ENCODE measurements at regions not wholly inside any gene's neighbourhood (a gene's known extent, or its start where the extent isn't known, plus 50 kb on each side); places are given as distances from the start of the nearest gene placed in this dataset.

DNA sequence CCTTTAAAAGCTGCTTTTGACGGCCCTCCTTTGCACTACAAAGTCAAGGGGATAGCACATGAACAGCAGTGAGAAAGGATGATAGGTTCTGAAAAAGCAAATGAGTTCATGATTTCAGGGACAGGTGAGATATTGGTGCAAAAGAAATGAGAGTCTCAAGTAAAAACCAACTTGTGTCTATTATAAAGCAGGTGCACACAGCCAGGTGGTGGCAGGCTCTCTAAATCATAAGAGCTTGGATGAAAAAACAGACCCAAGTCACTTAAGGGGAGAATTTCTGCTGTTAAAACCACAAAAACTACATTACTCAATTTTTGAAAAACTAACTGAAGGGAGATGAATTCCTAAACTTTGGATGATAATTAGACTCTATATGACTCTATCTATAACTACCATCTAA, 201.5 kb downstream of the SP3 start:
- no peak overlapping the region for H3K4me3 ChIP-seq (ENCODE audit: low read depth, low read length)
- CTCF ChIA-PET, result interaction anchor here (1.9 kb wide), 1 partner anchor 14 kb away, joined by 6 read pairs; no protein-coding TSS in a partner anchor
- DNase-seq (ENCODE audit: low read depth), result no peak

DNA sequence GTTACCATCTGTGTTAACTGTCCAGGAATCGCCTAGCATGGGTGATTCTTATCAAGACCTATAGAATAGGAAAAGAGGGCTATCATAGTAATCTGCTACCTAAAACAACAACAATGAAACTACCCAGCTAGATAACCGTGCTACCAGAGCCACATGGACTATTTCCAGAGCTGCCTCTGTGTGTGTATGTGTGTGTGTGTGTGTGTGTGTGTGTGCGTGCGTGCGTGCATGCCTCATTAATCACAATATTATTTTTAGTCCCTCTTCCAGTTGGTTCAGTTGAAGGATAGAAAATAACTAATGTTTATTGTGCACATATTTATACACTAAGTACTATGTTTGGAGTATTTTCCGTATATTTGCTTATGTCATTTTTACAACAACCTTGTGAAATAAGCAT, 201.1 kb downstream of the SP3 start:
- H3K36me3 ChIP-seq (ENCODE audit: control insufficient read depth, insufficient read depth, low read length), result no peaks in the 10 kb centered on the region
- no peak for DNase-seq (ENCODE audit: low read depth)
- H3K4me3 ChIP-seq (ENCODE audit: low read depth, low read length), result no peak overlapping the region
- TF ChIP-seq, protein P1, sequence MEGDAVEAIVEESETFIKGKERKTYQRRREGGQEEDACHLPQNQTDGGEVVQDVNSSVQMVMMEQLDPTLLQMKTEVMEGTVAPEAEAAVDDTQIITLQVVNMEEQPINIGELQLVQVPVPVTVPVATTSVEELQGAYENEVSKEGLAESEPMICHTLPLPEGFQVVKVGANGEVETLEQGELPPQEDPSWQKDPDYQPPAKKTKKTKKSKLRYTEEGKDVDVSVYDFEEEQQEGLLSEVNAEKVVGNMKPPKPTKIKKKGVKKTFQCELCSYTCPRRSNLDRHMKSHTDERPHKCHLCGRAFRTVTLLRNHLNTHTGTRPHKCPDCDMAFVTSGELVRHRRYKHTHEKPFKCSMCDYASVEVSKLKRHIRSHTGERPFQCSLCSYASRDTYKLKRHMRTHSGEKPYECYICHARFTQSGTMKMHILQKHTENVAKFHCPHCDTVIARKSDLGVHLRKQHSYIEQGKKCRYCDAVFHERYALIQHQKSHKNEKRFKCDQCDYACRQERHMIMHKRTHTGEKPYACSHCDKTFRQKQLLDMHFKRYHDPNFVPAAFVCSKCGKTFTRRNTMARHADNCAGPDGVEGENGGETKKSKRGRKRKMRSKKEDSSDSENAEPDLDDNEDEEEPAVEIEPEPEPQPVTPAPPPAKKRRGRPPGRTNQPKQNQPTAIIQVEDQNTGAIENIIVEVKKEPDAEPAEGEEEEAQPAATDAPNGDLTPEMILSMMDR (IDR thresholded peaks at IDR 0.05; ENCODE audit: insufficient read depth, low read depth, low read length), result no peak
- ChIA-PET POLR2A (no interaction called here), CTCF (interaction anchor here (1.9 kb wide), 1 partner anchor 14 kb away, joined by 6 read pairs; no protein-coding TSS in a partner anchor)
- peaks cover 2% of the 10 kb centered on the region; the same call in 1 of the 2 replicates for H3K27me3 ChIP-seq (ENCODE audit: control insufficient read depth, insufficient read depth, low read length)

More for the DNA sequence above, 201.5 kb downstream of the SP3 start:
- TF ChIP-seq, protein P1 (IDR thresholded peaks at IDR 0.05; ENCODE audit: insufficient read depth, low read depth, low read length), result no peak
- POLR2A ChIA-PET, result no interaction called here
- H3K27me3 ChIP-seq (ENCODE audit: control insufficient read depth, insufficient read depth, low read length), result peaks cover 2% of the 10 kb centered on the region; the same call in 1 of the 2 replicates
- H3K36me3 ChIP-seq (ENCODE audit: control insufficient read depth, insufficient read depth, low read length), result no peaks in the 10 kb centered on the region

DNA sequence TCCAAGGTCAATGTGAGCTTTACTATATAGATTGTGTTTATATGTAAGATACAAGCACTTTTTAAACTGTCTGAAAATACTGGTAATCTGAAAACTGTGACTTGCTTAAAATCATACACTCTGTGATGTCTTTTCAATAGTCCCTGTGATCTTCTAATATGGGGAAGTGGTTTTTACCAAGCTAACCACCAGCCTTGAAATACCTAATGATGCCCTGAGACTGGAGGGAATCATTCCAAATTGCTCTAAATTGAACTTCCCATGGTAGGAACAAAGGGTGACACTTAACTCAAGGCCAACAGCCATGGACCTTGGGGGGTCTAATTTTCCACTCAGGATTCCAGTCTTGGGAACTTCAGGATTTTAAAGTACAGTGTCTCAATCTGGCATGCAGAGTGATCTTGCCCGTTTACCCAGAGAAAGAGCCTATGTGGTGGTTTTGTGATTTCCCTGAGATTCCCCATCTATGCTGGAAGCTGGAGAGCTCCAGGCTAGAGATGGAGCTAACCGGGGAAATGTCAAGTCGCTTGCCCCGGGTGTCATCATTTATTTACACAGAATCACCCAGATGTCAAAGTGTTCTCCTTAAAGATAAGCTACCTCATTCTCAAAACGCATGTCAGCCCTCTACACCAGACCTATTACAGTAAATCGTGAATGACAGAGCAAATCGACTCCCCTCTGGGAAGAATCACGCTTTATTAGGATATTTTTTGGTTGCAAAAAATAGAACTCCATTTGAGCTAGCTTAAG, 198.5 kb downstream of the SP3 start:
- no peak overlapping the region for H3K4me3 ChIP-seq (ENCODE audit: low read depth, low read length)
- ChIA-PET POLR2A (no interaction called here), CTCF (no interaction called here)
- peaks cover 4% of the 10 kb centered on the region for H3K27me3 ChIP-seq (ENCODE audit: control insufficient read depth, insufficient read depth, low read length)
- DNase-seq (ENCODE audit: low read depth), result no peak
- H3K36me3 ChIP-seq (ENCODE audit: control insufficient read depth, insufficient read depth, low read length), result no peaks in the 10 kb centered on the region
- TF ChIP-seq, protein P1 (IDR thresholded peaks at IDR 0.05; ENCODE audit: insufficient read depth, low read depth, low read length), result no peak

DNA sequence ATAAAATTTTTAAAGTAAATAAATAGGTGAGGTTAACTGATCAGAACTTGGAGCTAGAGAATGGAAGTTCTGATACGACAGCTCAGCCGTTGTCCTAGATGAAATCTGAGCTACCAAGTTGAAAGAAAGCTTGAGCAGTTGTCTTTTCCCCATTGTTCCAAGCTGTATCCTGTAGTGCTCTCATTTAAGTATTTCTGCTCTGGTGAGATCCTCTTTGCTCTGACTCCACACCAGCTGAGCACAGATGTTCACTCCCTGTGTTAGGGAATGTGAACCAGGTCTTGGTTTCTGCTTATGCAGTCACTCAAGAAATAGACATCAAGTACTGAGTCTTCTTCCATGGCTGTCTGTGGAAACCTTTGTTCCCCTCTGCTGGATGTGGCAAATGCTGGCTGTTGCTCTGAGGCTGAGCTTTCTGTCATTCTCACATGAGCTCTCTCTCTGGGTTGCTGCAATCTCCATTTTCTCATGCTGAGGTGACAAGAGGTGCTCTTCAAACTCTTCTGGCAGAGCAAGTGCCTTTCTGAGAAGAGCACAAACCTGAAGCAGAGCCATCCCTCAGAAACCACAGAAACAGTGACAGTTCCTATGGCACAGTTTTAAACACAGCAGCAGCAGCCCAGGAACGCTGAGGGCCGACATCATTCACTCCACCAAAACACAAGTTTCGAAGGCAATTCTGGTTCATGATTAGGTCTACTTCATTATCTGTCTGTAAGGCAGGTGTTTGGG, 194.1 kb downstream of the SP3 start:
- DNase-seq (ENCODE audit: low read depth), result no peak
- Histone ChIP-seq H3K4me3 (ENCODE audit: low read depth, low read length) (no peak overlapping the region), H3K36me3 (ENCODE audit: control insufficient read depth, insufficient read depth, low read length) (no peaks in the 10 kb centered on the region), H3K27me3 (ENCODE audit: control insufficient read depth, insufficient read depth, low read length) (peaks cover 9% of the 10 kb centered on the region)
- POLR2A ChIA-PET, result no interaction called here
- CTCF ChIA-PET, result interaction anchor here (1.0 kb wide), 1 partner anchor 570 kb away, joined by 3 read pairs; no protein-coding TSS in a partner anchor
- TF ChIP-seq, protein P1 (IDR thresholded peaks at IDR 0.05; ENCODE audit: insufficient read depth, low read depth, low read length), result no peak

DNA sequence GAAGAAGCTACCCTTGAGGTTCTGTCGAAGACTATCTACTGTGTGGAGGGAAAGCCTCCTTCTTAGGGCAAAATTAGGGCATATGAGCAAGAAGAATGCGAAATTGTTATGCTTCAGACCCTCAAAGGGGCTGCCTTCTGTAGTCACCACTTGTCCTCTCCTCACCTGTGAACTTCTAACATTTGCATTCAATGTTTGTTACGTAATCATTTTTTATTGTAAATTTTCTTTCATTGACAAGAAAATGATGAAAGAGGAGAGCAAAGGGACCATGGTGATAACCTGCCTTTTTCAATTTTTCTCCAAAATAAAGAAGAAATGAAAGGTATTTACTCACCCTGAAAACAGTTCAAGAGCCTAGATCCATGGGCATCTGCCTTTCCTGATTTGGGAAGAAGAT, 193.0 kb downstream of the SP3 start:
- Histone ChIP-seq H3K4me3 (ENCODE audit: low read depth, low read length) (no peak overlapping the region), H3K36me3 (ENCODE audit: control insufficient read depth, insufficient read depth, low read length) (no peaks in the 10 kb centered on the region), H3K27me3 (ENCODE audit: control insufficient read depth, insufficient read depth, low read length) (peaks cover 9% of the 10 kb centered on the region)
- TF ChIP-seq, protein P1 (IDR thresholded peaks at IDR 0.05; ENCODE audit: insufficient read depth, low read depth, low read length), result no peak
- DNase-seq (ENCODE audit: low read depth), result no peak
- CTCF ChIA-PET, result no interaction called here
- POLR2A ChIA-PET, result no interaction called here
